Liver (tissue), 8 donors: ENCODE measurements at regions not wholly inside any gene's neighbourhood (a gene's known extent, or its start where the extent isn't known, plus 50 kb on each side); places are given as distances from the start of the nearest gene placed in this dataset.

Experiments used
- DNase-seq: peaks from one replicate; pipeline ENCODE4 v3.0.0-alpha.2; 2017; ENCODE audit warnings: low spot score
- H3K27ac ChIP-seq, 2 donors: one replicate each; pipeline ENCODE4 v1.7.0; 2013; ENCODE audit warnings: inconsistent platforms in 2 of 2, low read length in 2 of 2, control low read depth in 1 of 2, low read depth in 1 of 2, mild to moderate bottlenecking in 1 of 2
- H3K27me3 ChIP-seq, 4 donors: one replicate each; pipeline versions ENCODE4 v1.6.1 to v1.7.0; 2013; ENCODE audit warnings: low read length in 3 of 4, inconsistent platforms in 1 of 4, mild to moderate bottlenecking in 1 of 4, moderate library complexity in 1 of 4; ENCODE audit not compliant: control insufficient read depth in 4 of 4, insufficient read depth in 4 of 4
- H3K36me3 ChIP-seq, 4 donors: one replicate each; pipeline versions ENCODE4 v1.6.1 to v1.7.0; 2013; ENCODE audit warnings: low read length in 3 of 4, mild to moderate bottlenecking in 3 of 4, low read depth in 1 of 4, moderate library complexity in 1 of 4; ENCODE audit not compliant: control insufficient read depth in 4 of 4, insufficient read depth in 3 of 4
- H3K4me1 ChIP-seq, 4 donors: one replicate each; pipeline versions ENCODE4 v1.6.1 to v1.7.0; 2013; ENCODE audit warnings: low read length in 3 of 4, mild to moderate bottlenecking in 3 of 4, moderate library complexity in 1 of 4; ENCODE audit not compliant: control insufficient read depth in 4 of 4, insufficient read depth in 4 of 4
- H3K4me3 ChIP-seq, 3 donors: one replicate each; pipeline versions ENCODE4 v1.6.1 to v1.7.0; 2013; ENCODE audit warnings: low read length in 3 of 3, control low read depth in 1 of 3, low read depth in 1 of 3, mild to moderate bottlenecking in 1 of 3
- H3K9ac ChIP-seq, 2 donors: one replicate each; pipeline ENCODE4 v1.7.0; 2013; ENCODE audit warnings: low read length in 2 of 2, mild to moderate bottlenecking in 2 of 2, moderate library complexity in 2 of 2, control low read depth in 1 of 2, low read depth in 1 of 2
- H3K9me3 ChIP-seq, 4 donors: one replicate each; pipeline versions ENCODE4 v1.6.1 to v1.7.0; 2013; ENCODE audit warnings: low read length in 3 of 4; ENCODE audit not compliant: control insufficient read depth in 4 of 4
- ATF3 ChIP-seq: IDR thresholded peaks from 2 replicates; pipeline ENCODE4 v1.6.1; 2016; ENCODE audit warnings: antibody characterized with exemption
- EGR1 ChIP-seq, 2 donors: IDR thresholded peaks; 2 replicates each; pipeline ENCODE4 v1.6.1; 2016 to 2018; ENCODE audit warnings: antibody characterized with exemption in 2 of 2, low read depth in 2 of 2
- FOXA1 ChIP-seq: IDR thresholded peaks from 2 replicates; pipeline ENCODE4 v1.6.1; 2016; ENCODE audit warnings: antibody characterized with exemption
- FOXA2 ChIP-seq: IDR thresholded peaks from 2 replicates; pipeline ENCODE4 v1.6.1; 2016; ENCODE audit warnings: antibody characterized with exemption
- GABPA ChIP-seq, 2 donors: IDR thresholded peaks in 1 of 2; conservative IDR thresholded peaks in 1 of 2; 2 replicates each; pipeline ENCODE4 v1.6.1; 2016; ENCODE audit warnings: antibody characterized with exemption in 2 of 2, mild to moderate bottlenecking in 1 of 2, moderate library complexity in 1 of 2
- HNF4A ChIP-seq, 2 donors: conservative IDR thresholded peaks; 2 replicates each; pipeline ENCODE4 v1.6.1; 2016; ENCODE audit warnings: antibody characterized with exemption in 2 of 2, mild to moderate bottlenecking in 2 of 2
- HNF4G ChIP-seq: IDR thresholded peaks from 2 replicates; pipeline ENCODE4 v1.6.1; 2016; ENCODE audit warnings: antibody characterized with exemption
- JUND ChIP-seq, 2 donors: IDR thresholded peaks; 2 replicates each; pipeline ENCODE4 v1.6.1; 2016; ENCODE audit warnings: antibody characterized with exemption in 2 of 2
- NR2F2 ChIP-seq: IDR thresholded peaks from 2 replicates; pipeline ENCODE4 v1.6.1; 2016; ENCODE audit warnings: antibody characterized with exemption
- RAD21 ChIP-seq, 2 donors: IDR thresholded peaks; 2 replicates each; pipeline ENCODE4 v1.6.1; 2016; ENCODE audit warnings: antibody characterized with exemption in 2 of 2, mild to moderate bottlenecking in 2 of 2
- REST ChIP-seq: IDR thresholded peaks from 2 replicates; pipeline ENCODE4 v1.6.1; 2016; ENCODE audit warnings: antibody characterized with exemption, mild to moderate bottlenecking
- RXRA ChIP-seq, 2 donors: IDR thresholded peaks; 2 replicates each; pipeline ENCODE4 v1.6.1; 2017 to 2018; ENCODE audit warnings: antibody characterized with exemption in 2 of 2, mild to moderate bottlenecking in 1 of 2
- SP1 ChIP-seq: IDR thresholded peaks from 2 replicates; pipeline ENCODE4 v1.6.1; 2018; ENCODE audit warnings: antibody characterized with exemption, mild to moderate bottlenecking
- TAF1 ChIP-seq: conservative IDR thresholded peaks from 2 replicates; pipeline ENCODE4 v1.6.1; 2016; ENCODE audit warnings: antibody characterized with exemption, mild to moderate bottlenecking
- YY1 ChIP-seq: IDR thresholded peaks from 2 replicates; pipeline ENCODE4 v1.6.1; 2016; ENCODE audit warnings: antibody characterized with exemption, mild to moderate bottlenecking
- WGBS: extraction: QIAGEN DNeasy Blood & Tissue Kit; methylation state at CpG from one replicate; pipeline ENCODE4 v1.1.7; 2013; 5-methylcytosine and 5-hydroxymethylcytosine counted together
- TF ChIP-seq, protein P1 (sequence below): IDR thresholded peaks from 2 replicates; pipeline ENCODE4 v1.6.1; 2016; ENCODE audit warnings: antibody characterized with exemption
- TF ChIP-seq, protein P2 (sequence below): fragments of 150-350 bp; IDR thresholded peaks from 2 replicates; pipeline ENCODE4 v1.5.1; 2017; ENCODE audit warnings: improper control_type of control experiment, low read depth, low read length; ENCODE audit not compliant: missing input control
- TF ChIP-seq, protein P3 (sequence below): IDR thresholded peaks from 2 replicates; pipeline ENCODE4 v1.6.1; 2016; ENCODE audit warnings: antibody characterized with exemption
- donor health status: healthy.
- donor health status: healthy.
- donor health status: healthy.
- donor health status: healthy.
- donor health status: healthy.

- Histone ChIP-seq H3K9ac (no peak overlapping the region), H3K9me3 (no peaks in the 10 kb centered on the region), H3K4me1 (no peaks in the 10 kb centered on the region), H3K27me3 (no peaks in the 10 kb centered on the region), H3K27ac (no peak overlapping the region), H3K36me3 (peaks cover 0 to 2% (median 0%) of the 10 kb centered on the region in 4 donors), H3K4me3 (no peak overlapping the region)
- 85% methylated on average over 3 of the region's 3 CpGs for WGBS
- no peak for DNase-seq
- no peak for TF ChIP-seq TAF1
These were observed 114.5 kb upstream of the GUCY1A1 start for GRCh38 chr4:155552180-155552579.

DNA sequence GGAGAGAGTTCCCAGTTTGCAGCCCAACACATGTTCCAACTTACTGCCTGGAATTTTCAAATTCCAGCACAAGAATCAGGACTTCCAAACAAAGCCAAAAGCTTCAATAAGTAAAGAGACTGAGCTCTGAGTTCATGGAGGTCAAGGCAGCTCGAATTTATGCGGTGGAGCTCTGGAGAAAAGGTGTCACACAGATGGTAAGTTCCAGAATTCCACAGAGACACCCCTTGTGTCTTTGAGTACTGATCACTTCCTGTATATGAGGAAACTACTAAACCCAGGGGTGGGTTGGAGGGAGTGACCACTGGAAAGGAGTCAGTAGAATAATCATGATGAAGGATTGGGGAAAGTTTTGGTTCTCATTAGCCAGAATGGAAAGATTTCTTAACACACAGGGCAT lies 118.5 kb upstream of the GUCY1A1 start:
- Histone ChIP-seq H3K4me1 (no peaks in the 10 kb centered on the region), H3K36me3 (no peaks in the 10 kb centered on the region), H3K27me3 (no peaks in the 10 kb centered on the region), H3K9me3 (peaks cover 0 to 10% (median 2%) of the 10 kb centered on the region in 4 donors), H3K9ac (no peak overlapping the region), H3K4me3 (no peak overlapping the region), H3K27ac (no peak overlapping the region)
- DNase-seq, result no peak
- TF ChIP-seq HNF4A (conservative IDR thresholded peaks at IDR 0.05) (no peak), FOXA1 (no peak), FOXA2 (no peak)
- WGBS, result 53% methylated on average over 2 of the region's 2 CpGs

GRCh38 chr4:155546451-155546850 lies 120.2 kb upstream of the GUCY1A1 start:
- WGBS, result 93% methylated on average over 3 of the region's 3 CpGs

More at GRCh38 chr4:155546451-155546850, 120.2 kb upstream of the GUCY1A1 start:
- Histone ChIP-seq H3K9ac (no peak overlapping the region), H3K4me3 (no peak overlapping the region), H3K36me3 (no peaks in the 10 kb centered on the region), H3K9me3 (peaks cover 0 to 10% (median 2%) of the 10 kb centered on the region in 4 donors), H3K27me3 (no peaks in the 10 kb centered on the region), H3K4me1 (no peaks in the 10 kb centered on the region), H3K27ac (no peak overlapping the region)
- no peak for DNase-seq
- TF ChIP-seq HNF4A (conservative IDR thresholded peaks at IDR 0.05) (no peak), ATF3 (no peak), REST (no peak), TAF1 (no peak), SP1 (no peak), RXRA (IDR thresholded peaks at IDR 0.05) (no peak), NR2F2 (no peak), FOXA1 (no peak), EGR1 (IDR thresholded peaks at IDR 0.05; ENCODE audit: low read depth in 2 of 2) (no peak), YY1 (no peak), FOXA2 (no peak), HNF4G (no peak), RAD21 (IDR thresholded peaks at IDR 0.05) (no peak), GABPA (IDR thresholded peaks at IDR 0.05 in 1 of 2, conservative IDR thresholded peaks at IDR 0.05 in 1 of 2) (no peak), JUND (IDR thresholded peaks at IDR 0.05) (no peak)
- TF ChIP-seq, protein P1, sequence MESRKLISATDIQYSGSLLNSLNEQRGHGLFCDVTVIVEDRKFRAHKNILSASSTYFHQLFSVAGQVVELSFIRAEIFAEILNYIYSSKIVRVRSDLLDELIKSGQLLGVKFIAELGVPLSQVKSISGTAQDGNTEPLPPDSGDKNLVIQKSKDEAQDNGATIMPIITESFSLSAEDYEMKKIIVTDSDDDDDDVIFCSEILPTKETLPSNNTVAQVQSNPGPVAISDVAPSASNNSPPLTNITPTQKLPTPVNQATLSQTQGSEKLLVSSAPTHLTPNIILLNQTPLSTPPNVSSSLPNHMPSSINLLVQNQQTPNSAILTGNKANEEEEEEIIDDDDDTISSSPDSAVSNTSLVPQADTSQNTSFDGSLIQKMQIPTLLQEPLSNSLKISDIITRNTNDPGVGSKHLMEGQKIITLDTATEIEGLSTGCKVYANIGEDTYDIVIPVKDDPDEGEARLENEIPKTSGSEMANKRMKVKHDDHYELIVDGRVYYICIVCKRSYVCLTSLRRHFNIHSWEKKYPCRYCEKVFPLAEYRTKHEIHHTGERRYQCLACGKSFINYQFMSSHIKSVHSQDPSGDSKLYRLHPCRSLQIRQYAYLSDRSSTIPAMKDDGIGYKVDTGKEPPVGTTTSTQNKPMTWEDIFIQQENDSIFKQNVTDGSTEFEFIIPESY, result no peak
- TF ChIP-seq, protein P2, sequence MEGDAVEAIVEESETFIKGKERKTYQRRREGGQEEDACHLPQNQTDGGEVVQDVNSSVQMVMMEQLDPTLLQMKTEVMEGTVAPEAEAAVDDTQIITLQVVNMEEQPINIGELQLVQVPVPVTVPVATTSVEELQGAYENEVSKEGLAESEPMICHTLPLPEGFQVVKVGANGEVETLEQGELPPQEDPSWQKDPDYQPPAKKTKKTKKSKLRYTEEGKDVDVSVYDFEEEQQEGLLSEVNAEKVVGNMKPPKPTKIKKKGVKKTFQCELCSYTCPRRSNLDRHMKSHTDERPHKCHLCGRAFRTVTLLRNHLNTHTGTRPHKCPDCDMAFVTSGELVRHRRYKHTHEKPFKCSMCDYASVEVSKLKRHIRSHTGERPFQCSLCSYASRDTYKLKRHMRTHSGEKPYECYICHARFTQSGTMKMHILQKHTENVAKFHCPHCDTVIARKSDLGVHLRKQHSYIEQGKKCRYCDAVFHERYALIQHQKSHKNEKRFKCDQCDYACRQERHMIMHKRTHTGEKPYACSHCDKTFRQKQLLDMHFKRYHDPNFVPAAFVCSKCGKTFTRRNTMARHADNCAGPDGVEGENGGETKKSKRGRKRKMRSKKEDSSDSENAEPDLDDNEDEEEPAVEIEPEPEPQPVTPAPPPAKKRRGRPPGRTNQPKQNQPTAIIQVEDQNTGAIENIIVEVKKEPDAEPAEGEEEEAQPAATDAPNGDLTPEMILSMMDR, result no peak
- TF ChIP-seq, protein P3, sequence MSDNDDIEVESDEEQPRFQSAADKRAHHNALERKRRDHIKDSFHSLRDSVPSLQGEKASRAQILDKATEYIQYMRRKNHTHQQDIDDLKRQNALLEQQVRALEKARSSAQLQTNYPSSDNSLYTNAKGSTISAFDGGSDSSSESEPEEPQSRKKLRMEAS, result no peak
